HG03025 (cell line): ENCODE measurements at regions not wholly inside any gene's neighbourhood (a gene's known extent, or its start where the extent isn't known, plus 50 kb on each side); places are given as distances from the start of the nearest gene placed in this dataset.
A peak's percentile ranks its signal among the peaks of the same experiment; 100 is the strongest.

Source experiments
- ATAC-seq: cut with Tn5 transposase; IDR thresholded peaks from one replicate; pipeline ENCODE4 v1.9.1; 2021; ENCODE audit warnings: mild to moderate bottlenecking, moderate library complexity; ENCODE audit not compliant: unreplicated experiment, low FRiP score

- peak; percentile 59 for ATAC-seq
These were observed 61.5 kb downstream of the TBXT start for GRCh38 chr6:166106076-166106686.

- peak; percentile 11 for ATAC-seq
These were observed 62.1 kb downstream of the TBXT start for GRCh38 chr6:166105341-166106075.

GRCh38 chr6:166104872-166105271 is 62.8 kb downstream of the TBXT start:
- no peak for ATAC-seq

- ATAC-seq = no peak
These were observed 63.5 kb downstream of the TBXT start for GRCh38 chr6:166104107-166104506.

GRCh38 chr6:166101819-166102419 is 65.7 kb downstream of the TBXT start:
- ATAC-seq = no peak

- ATAC-seq = no peak
These were observed 69.6 kb downstream of the TBXT start for GRCh38 chr6:166097914-166098522.

GRCh38 chr6:166087852-166088251 is 79.8 kb downstream of the TBXT start:
- no peak for ATAC-seq

GRCh38 chr6:166087246-166087645 is 80.4 kb downstream of the TBXT start:
- no peak for ATAC-seq

- ATAC-seq = no peak
These were observed 82.2 kb downstream of the TBXT start for GRCh38 chr6:166085500-166085899.

- ATAC-seq = no peak
These were observed 82.7 kb downstream of the TBXT start for GRCh38 chr6:166084951-166085350.

- ATAC-seq = no peak
These were observed 87.8 kb downstream of the TBXT start for GRCh38 chr6:166079841-166080240.

GRCh38 chr6:166078294-166078693 is 89.4 kb downstream of the TBXT start:
- no peak for ATAC-seq

- ATAC-seq = no peak
These were observed 91.0 kb downstream of the TBXT start for GRCh38 chr6:166076625-166077024.

- ATAC-seq = no peak
These were observed 91.7 kb downstream of the TBXT start for GRCh38 chr6:166075925-166076324.

- ATAC-seq = no peak
These were observed 92.5 kb downstream of the TBXT start for GRCh38 chr6:166075186-166075585.

GRCh38 chr6:166073082-166073481 is 94.6 kb downstream of the TBXT start:
- ATAC-seq = no peak

- no peak for ATAC-seq
These were observed 98.9 kb downstream of the TBXT start for GRCh38 chr6:166068768-166069167.

- ATAC-seq = no peak
These were observed 109.4 kb downstream of the TBXT start for GRCh38 chr6:166058064-166058739.

GRCh38 chr6:166057431-166057830 is 110.2 kb downstream of the TBXT start:
- ATAC-seq = no peak

GRCh38 chr6:166056637-166057036 is 111.0 kb downstream of the TBXT start:
- no peak for ATAC-seq

- ATAC-seq = no peak
These were observed 111.8 kb downstream of the TBXT start for GRCh38 chr6:166055801-166056200.
